H1 (cell line): ENCODE measurements at regions not wholly inside any gene's neighbourhood (a gene's known extent, or its start where the extent isn't known, plus 50 kb on each side); places are given as distances from the start of the nearest gene placed in this dataset.
"Not testable (repeated sequence)": the region's sequence is repeated elsewhere in the genome, so short reads cannot be mapped to it uniquely, and the experiment has no call there.

Source experiments
- BCL11A ChIP-seq, 2 experiments: IDR thresholded peaks; one replicate each; pipeline ENCODE4 v1.6.1; 2011; ENCODE audit warnings: low read depth in 2 of 2, low read length in 2 of 2, mild to moderate bottlenecking in 2 of 2
- CBX5 ChIP-seq: fragments of 300-800, 300-1000 bp; sonication (generic); IDR thresholded peaks from 2 replicates; pipeline ENCODE4 v1.7.1; 2016; ENCODE audit warnings: antibody characterized with exemption, low read length, low read depth
- CEBPB ChIP-seq: IDR thresholded peaks from 2 replicates; pipeline ENCODE4 v1.6.1; 2012; ENCODE audit warnings: low read depth, low read length
- CREB1 ChIP-seq: IDR thresholded peaks from 2 replicates; pipeline ENCODE4 v1.6.1; 2012; ENCODE audit warnings: inconsistent platforms
- CTCF ChIP-seq, 3 experiments: IDR thresholded peaks; 1 replicate in 2 of 3; 2 replicates in 1 of 3; pipeline versions ENCODE4 v1.5.1 to v1.6.1; 2011; ENCODE audit warnings: low read length in 3 of 3, mild to moderate bottlenecking in 3 of 3, inconsistent platforms in 2 of 3, low read depth in 1 of 3, moderate library complexity in 1 of 3; ENCODE audit not compliant: insufficient read depth in 1 of 3; ENCODE audit errors: control extremely low read depth in 1 of 3
- EZH2 ChIP-seq: fragments of 200-600 bp; sonication (generic); IDR thresholded peaks from 2 replicates; pipeline ENCODE4 v1.7.1; 2012; ENCODE audit warnings: low read depth, mild to moderate bottlenecking, moderate library complexity, low read length, inconsistent platforms; ENCODE audit not compliant: severe bottlenecking
- POLR2A ChIP-seq, 2 experiments: IDR thresholded peaks; 1 replicate in 1 of 2; 2 replicates in 1 of 2; pipeline ENCODE4 v1.6.1; 2011; ENCODE audit warnings: low read depth in 2 of 2, low read length in 2 of 2, mild to moderate bottlenecking in 2 of 2; ENCODE audit errors: control extremely low read depth in 1 of 2
- POLR2AphosphoS5 ChIP-seq: IDR thresholded peaks from 2 replicates; pipeline ENCODE4 v1.6.1; 2011; ENCODE audit warnings: low read depth, low read length
- SIX5 ChIP-seq: IDR thresholded peaks from 2 replicates; pipeline ENCODE4 v1.6.1; 2011; ENCODE audit warnings: mild to moderate bottlenecking, low read depth, low read length

DNA sequence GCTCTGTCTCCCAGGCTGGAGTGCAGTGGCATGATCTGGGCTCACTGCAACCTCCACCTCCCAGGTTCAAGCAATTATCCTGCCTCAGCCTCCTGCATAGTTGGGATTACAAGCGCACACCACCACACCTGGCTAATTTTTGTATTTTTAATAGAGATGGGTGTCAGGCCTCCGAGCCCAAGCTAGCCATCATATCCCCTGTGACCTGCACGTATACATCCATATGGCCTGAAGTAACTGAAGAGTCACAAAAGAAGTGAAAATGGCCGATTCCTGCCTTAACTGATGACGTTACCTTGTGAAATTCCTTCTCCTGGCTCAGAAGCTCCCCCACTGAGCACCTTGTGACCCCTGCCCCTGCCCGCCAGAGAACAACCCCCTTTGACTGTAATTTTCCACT, 109.6 kb upstream of the CLINT1 start:
- TF ChIP-seq BCL11A (IDR thresholded peaks at IDR 0.05; ENCODE audit: low read depth in 2 of 2, low read length in 2 of 2); CREB1; SIX5; CBX5; POLR2AphosphoS5; POLR2A (IDR thresholded peaks at IDR 0.05; ENCODE audit: control extremely low read depth in 1 of 2, low read depth in 2 of 2, low read length in 2 of 2); CEBPB; CTCF (IDR thresholded peaks at IDR 0.05; ENCODE audit: control extremely low read depth in 1 of 3, insufficient read depth in 1 of 3, low read depth in 1 of 3, low read length in 3 of 3); EZH2: not testable (repeated sequence)
